ENCODE measurements at regions not wholly inside any gene's neighbourhood (a gene's known extent, or its start where the extent isn't known, plus 50 kb on each side); places are given as distances from the start of the nearest gene placed in this dataset.

GRCh38 chr2:122939796-122940195 is 1085.3 kb upstream of the CNTNAP5 start:
- no peak overlapping the region for H3K4me3 ChIP-seq (replicated peaks in 1 of 3; ENCODE audit: low read depth in 2 of 3, low read length in 3 of 3)
- H3K4me1 ChIP-seq (ENCODE audit: control insufficient read depth in 1 of 2, insufficient read depth in 2 of 2, low read length in 2 of 2), result no peaks in the 10 kb centered on the region
- H3K9me3 Mint-ChIP-seq, result peaks cover 0 to 3% (median 0%) of the 10 kb centered on the region in 7 donors
- H4K20me1 ChIP-seq (ENCODE audit: insufficient read depth, low read length), result no peaks in the 10 kb centered on the region
- H3K4me3 Mint-ChIP-seq, result no peak overlapping the region
- no peak overlapping the region for H2AFZ ChIP-seq (ENCODE audit: insufficient read depth, low read depth, low read length, poor library complexity, severe bottlenecking)
- H3K9me3 ChIP-seq (replicated peaks in 1 of 2; ENCODE audit: control insufficient read depth in 1 of 2, insufficient read depth in 1 of 2, low read length in 2 of 2), result no peaks in the 10 kb centered on the region
- H3K27ac Mint-ChIP-seq, result no peak overlapping the region
- 80% methylated on average over 1 of the region's 4 CpGs for WGBS (ENCODE audit: insufficient coverage)
- H3K4me2 ChIP-seq (replicated peaks; ENCODE audit: extremely low read depth, low read length, poor library complexity, severe bottlenecking), result no peak overlapping the region
- no peaks in the 10 kb centered on the region for H3K36me3 Mint-ChIP-seq
- DNase-seq, result no peak
- no peaks in the 10 kb centered on the region for H3K27me3 ChIP-seq (ENCODE audit: control insufficient read depth in 2 of 2, insufficient read depth in 2 of 2, low read length in 2 of 2)
- TF ChIP-seq, protein P1, sequence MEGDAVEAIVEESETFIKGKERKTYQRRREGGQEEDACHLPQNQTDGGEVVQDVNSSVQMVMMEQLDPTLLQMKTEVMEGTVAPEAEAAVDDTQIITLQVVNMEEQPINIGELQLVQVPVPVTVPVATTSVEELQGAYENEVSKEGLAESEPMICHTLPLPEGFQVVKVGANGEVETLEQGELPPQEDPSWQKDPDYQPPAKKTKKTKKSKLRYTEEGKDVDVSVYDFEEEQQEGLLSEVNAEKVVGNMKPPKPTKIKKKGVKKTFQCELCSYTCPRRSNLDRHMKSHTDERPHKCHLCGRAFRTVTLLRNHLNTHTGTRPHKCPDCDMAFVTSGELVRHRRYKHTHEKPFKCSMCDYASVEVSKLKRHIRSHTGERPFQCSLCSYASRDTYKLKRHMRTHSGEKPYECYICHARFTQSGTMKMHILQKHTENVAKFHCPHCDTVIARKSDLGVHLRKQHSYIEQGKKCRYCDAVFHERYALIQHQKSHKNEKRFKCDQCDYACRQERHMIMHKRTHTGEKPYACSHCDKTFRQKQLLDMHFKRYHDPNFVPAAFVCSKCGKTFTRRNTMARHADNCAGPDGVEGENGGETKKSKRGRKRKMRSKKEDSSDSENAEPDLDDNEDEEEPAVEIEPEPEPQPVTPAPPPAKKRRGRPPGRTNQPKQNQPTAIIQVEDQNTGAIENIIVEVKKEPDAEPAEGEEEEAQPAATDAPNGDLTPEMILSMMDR (IDR thresholded peaks at IDR 0.05), result no peak
- H3K79me2 ChIP-seq (ENCODE audit: insufficient read depth, low read length), result no peaks in the 10 kb centered on the region
- H3K4me1 Mint-ChIP-seq, result no peaks in the 10 kb centered on the region
- no peaks in the 10 kb centered on the region for H3K36me3 ChIP-seq (replicated peaks in 1 of 2; ENCODE audit: control insufficient read depth in 1 of 2, insufficient read depth in 2 of 2, low read length in 2 of 2)
- no peaks in the 10 kb centered on the region for H3K27me3 Mint-ChIP-seq (ENCODE audit: low read depth in 3 of 3)
- H3K9ac ChIP-seq (ENCODE audit: insufficient read depth, low read length, poor library complexity, severe bottlenecking), result no peak overlapping the region
- intact Hi-C loops (cut with micrococcal nuclease), result no loop called here
- no peak overlapping the region for H3K27ac ChIP-seq (ENCODE audit: low read depth in 1 of 2, low read length in 2 of 2)

- no peak overlapping the region for H2AFZ ChIP-seq (ENCODE audit: insufficient read depth, low read depth, low read length, poor library complexity, severe bottlenecking)
- no peak overlapping the region for H3K27ac ChIP-seq (ENCODE audit: low read depth in 1 of 2, low read length in 2 of 2)
- no peak overlapping the region for H3K9ac ChIP-seq (ENCODE audit: insufficient read depth, low read length, poor library complexity, severe bottlenecking)
- Mint-ChIP-seq H3K27me3 (ENCODE audit: low read depth in 3 of 3) (no peaks in the 10 kb centered on the region), H3K4me1 (no peaks in the 10 kb centered on the region), H3K36me3 (no peaks in the 10 kb centered on the region), H3K9me3 (peaks cover 0 to 6% (median 3%) of the 10 kb centered on the region in 7 donors), H3K4me3 (no peak overlapping the region), H3K27ac (no peak overlapping the region)
- DNase-seq, result no peak
- H4K20me1 ChIP-seq (ENCODE audit: insufficient read depth, low read length), result no peaks in the 10 kb centered on the region
- H3K9me3 ChIP-seq (replicated peaks in 1 of 2; ENCODE audit: control insufficient read depth in 1 of 2, insufficient read depth in 1 of 2, low read length in 2 of 2), result no peaks in the 10 kb centered on the region
- H3K36me3 ChIP-seq (replicated peaks in 1 of 2; ENCODE audit: control insufficient read depth in 1 of 2, insufficient read depth in 2 of 2, low read length in 2 of 2), result no peaks in the 10 kb centered on the region
- 67% methylated on average over 1 of the region's 2 CpGs for WGBS (ENCODE audit: insufficient coverage)
- TF ChIP-seq, protein P1 (IDR thresholded peaks at IDR 0.05), result no peak
- no peaks in the 10 kb centered on the region for H3K27me3 ChIP-seq (ENCODE audit: control insufficient read depth in 2 of 2, insufficient read depth in 2 of 2, low read length in 2 of 2)
- intact Hi-C loops (cut with micrococcal nuclease), result no loop called here
- no peaks in the 10 kb centered on the region for H3K79me2 ChIP-seq (ENCODE audit: insufficient read depth, low read length)
- no peak overlapping the region for H3K4me2 ChIP-seq (replicated peaks; ENCODE audit: extremely low read depth, low read length, poor library complexity, severe bottlenecking)
- no peak overlapping the region for H3K4me3 ChIP-seq (replicated peaks in 1 of 3; ENCODE audit: low read depth in 2 of 3, low read length in 3 of 3)
- no peaks in the 10 kb centered on the region for H3K4me1 ChIP-seq (ENCODE audit: control insufficient read depth in 1 of 2, insufficient read depth in 2 of 2, low read length in 2 of 2)
Measured at GRCh38 chr2:122949523-122949922, 1075.6 kb upstream of the CNTNAP5 start.
